GM13977 (cell line): ENCODE measurements at regions not wholly inside any gene's neighbourhood (a gene's known extent, or its start where the extent isn't known, plus 50 kb on each side); places are given as distances from the start of the nearest gene placed in this dataset.

Source experiments
- DNase-seq: peaks from one replicate; pipeline ENCODE4 v3.0.0; 2012; ENCODE audit warnings: low spot score
- CTCF ChIP-seq: IDR thresholded peaks from 2 replicates; pipeline ENCODE4 v1.5.1; 2012; ENCODE audit warnings: mild to moderate bottlenecking, control low read depth; ENCODE audit not compliant: insufficient read depth; ENCODE audit errors: extremely low read depth, missing control alignments
- in situ Hi-C: fragments of 300-500 bp; cut with MboI; formaldehyde crosslinking; loops from one replicate; pipeline ENCODE4 v1.12.0; 2022; ENCODE audit warnings: low sequenced_read_pairs, low pct_unique_long_range_greater_than_20kb, mixed read lengths, inconsistent platforms; ENCODE audit not compliant: unreplicated experiment

GRCh38 chr4:81746071-81746470 is 274.4 kb upstream of the RASGEF1B start:
- in situ Hi-C loops: no loop called here
- no peak for DNase-seq
- TF ChIP-seq CTCF: no peak

GRCh38 chr4:81745050-81745449 is 273.3 kb upstream of the RASGEF1B start:
- in situ Hi-C loops: no loop called here
- DNase-seq: no peak
- no peak for TF ChIP-seq CTCF

- in situ Hi-C loops: no loop called here
- no peak for DNase-seq
- TF ChIP-seq CTCF: no peak
These were observed 272.2 kb upstream of the RASGEF1B start for GRCh38 chr4:81743731-81744435.

- DNase-seq: no peak
- in situ Hi-C loops: no loop called here
- TF ChIP-seq CTCF: no peak
These were observed 268.8 kb upstream of the RASGEF1B start for GRCh38 chr4:81740487-81740886.

- TF ChIP-seq CTCF: no peak
- no peak for DNase-seq
- in situ Hi-C loops: no loop called here
These were observed 267.2 kb upstream of the RASGEF1B start for GRCh38 chr4:81738891-81739290.

GRCh38 chr4:81737865-81738559 is 266.3 kb upstream of the RASGEF1B start:
- no peak for TF ChIP-seq CTCF
- in situ Hi-C loops: no loop called here
- DNase-seq: no peak
